Stimulated activated CD4-positive, alpha-beta T cell treated with anti-CD3 and anti-CD28 coated beads, Interleukin-1b, Interleukin-23, amount 100 ng/mL, for 4 hours (primary cell): ENCODE measurements at regions not wholly inside any gene's neighbourhood (a gene's known extent, or its start where the extent isn't known, plus 50 kb on each side); places are given as distances from the start of the nearest gene placed in this dataset.

Experiments
- DNase-seq, 2 donors: peaks; one replicate each; pipeline ENCODE4 v3.0.0-alpha.2; 2020; ENCODE audit warnings: low read depth in 2 of 2

GRCh38 chr4:138749303-138749702 is 266.3 kb upstream of the NOCT start:
- DNase-seq, result no peak

- DNase-seq, result no peak
Observed at GRCh38 chr4:138741766-138742377, 273.7 kb upstream of the NOCT start.

- DNase-seq, result no peak
Observed at GRCh38 chr4:138740816-138741745, 274.5 kb upstream of the NOCT start.

GRCh38 chr4:138736362-138736761 is 279.2 kb upstream of the NOCT start:
- no peak for DNase-seq

GRCh38 chr4:138734746-138735145 is 280.8 kb upstream of the NOCT start:
- DNase-seq, result no peak

- DNase-seq, result no peak
Observed at GRCh38 chr4:138728566-138728965, 287.0 kb upstream of the NOCT start.

- DNase-seq, result no peak
Observed at GRCh38 chr4:138727731-138728130, 287.9 kb upstream of the NOCT start.

GRCh38 chr4:138724530-138724929 is 291.1 kb upstream of the NOCT start:
- no peak for DNase-seq

- DNase-seq, result no peak
Observed at GRCh38 chr4:138716559-138717335, 298.8 kb upstream of the NOCT start.

- DNase-seq, result no peak
Observed at GRCh38 chr4:138710297-138710696, 305.3 kb upstream of the NOCT start.

- DNase-seq, result no peak
Observed at GRCh38 chr4:138709859-138710258, 305.7 kb upstream of the NOCT start.

GRCh38 chr4:138707746-138708677 is 307.6 kb upstream of the NOCT start:
- DNase-seq, result no peak

GRCh38 chr4:138706201-138706600 is 309.4 kb upstream of the NOCT start:
- no peak for DNase-seq

- no peak for DNase-seq
Observed at GRCh38 chr4:138702190-138702824, 313.3 kb upstream of the NOCT start.

- DNase-seq, result no peak
Observed at GRCh38 chr4:138698641-138699040, 316.9 kb upstream of the NOCT start.

GRCh38 chr4:138697851-138698250 is 317.7 kb upstream of the NOCT start:
- no peak for DNase-seq

GRCh38 chr4:138696771-138697170 is 318.8 kb upstream of the NOCT start:
- no peak for DNase-seq

- DNase-seq, result no peak
Observed at GRCh38 chr4:138696058-138696457, 319.5 kb upstream of the NOCT start.

- no peak for DNase-seq
Observed at GRCh38 chr4:138693526-138693925, 322.1 kb upstream of the NOCT start.

GRCh38 chr4:138692411-138692810 is 323.2 kb upstream of the NOCT start:
- DNase-seq, result no peak

GRCh38 chr4:138689593-138689992 is 326.0 kb upstream of the NOCT start:
- DNase-seq, result no peak
